ENCODE measurements at regions not wholly inside any gene's neighbourhood (a gene's known extent, or its start where the extent isn't known, plus 50 kb on each side); places are given as distances from the start of the nearest gene placed in this dataset.

GRCh38 chr5:143730112-143730801, 81.7 kb upstream of the HMHB1 start:
- H3K9me3 ChIP-seq, result peaks cover 0 to 2% of the 10 kb centered on the region in 2 donors
- no peak for DNase-seq (ENCODE audit: low spot score in 2 of 2)
- intact Hi-C loops (cut with DNase I), result no loop called here
- no peak for TF ChIP-seq CTCF (IDR thresholded peaks at IDR 0.05)
- no peak overlapping the region for H3K27ac ChIP-seq
- H3K36me3 ChIP-seq, result no peaks in the 10 kb centered on the region
- H3K4me1 ChIP-seq, result no peaks in the 10 kb centered on the region
- no peaks in the 10 kb centered on the region for H3K27me3 ChIP-seq
- H3K4me3 ChIP-seq, result no peak overlapping the region

GRCh38 chr5:143729334-143729946, 82.5 kb upstream of the HMHB1 start:
- peaks cover 0 to 6% of the 10 kb centered on the region in 2 donors for H3K9me3 ChIP-seq
- no peaks in the 10 kb centered on the region for H3K4me1 ChIP-seq
- TF ChIP-seq CTCF (IDR thresholded peaks at IDR 0.05), result no peak
- no peaks in the 10 kb centered on the region for H3K27me3 ChIP-seq
- no peaks in the 10 kb centered on the region for H3K36me3 ChIP-seq
- H3K27ac ChIP-seq, result no peak overlapping the region
- H3K4me3 ChIP-seq, result no peak overlapping the region
- DNase-seq (ENCODE audit: low spot score in 2 of 2), result no peak
- intact Hi-C loops (cut with DNase I), result no loop called here

- intact Hi-C loops (cut with DNase I), result no loop called here
- no peak overlapping the region for H3K4me3 ChIP-seq
- DNase-seq (ENCODE audit: low spot score in 2 of 2), result no peak
- no peaks in the 10 kb centered on the region for H3K27me3 ChIP-seq
- no peak overlapping the region for H3K27ac ChIP-seq
- no peaks in the 10 kb centered on the region for H3K4me1 ChIP-seq
- no peaks in the 10 kb centered on the region for H3K36me3 ChIP-seq
- no peak for TF ChIP-seq CTCF (IDR thresholded peaks at IDR 0.05)
- peaks cover 0 to 6% of the 10 kb centered on the region in 2 donors for H3K9me3 ChIP-seq
These were observed 88.8 kb upstream of the HMHB1 start for GRCh38 chr5:143723159-143723558.

- H3K36me3 ChIP-seq, result no peaks in the 10 kb centered on the region
- no peaks in the 10 kb centered on the region for H3K4me1 ChIP-seq
- intact Hi-C loops (cut with DNase I), result no loop called here
- H3K9me3 ChIP-seq, result peaks cover 0 to 6% of the 10 kb centered on the region in 2 donors
- no peak overlapping the region for H3K4me3 ChIP-seq
- no peak overlapping the region for H3K27ac ChIP-seq
- no peak for DNase-seq (ENCODE audit: low spot score in 2 of 2)
- no peaks in the 10 kb centered on the region for H3K27me3 ChIP-seq
- no peak for TF ChIP-seq CTCF (IDR thresholded peaks at IDR 0.05)
These were observed 90.0 kb upstream of the HMHB1 start for GRCh38 chr5:143721925-143722324.

- DNase-seq (ENCODE audit: low spot score in 2 of 2), result no peak
- Histone ChIP-seq H3K27me3 (no peaks in the 10 kb centered on the region), H3K4me3 (no peak overlapping the region), H3K4me1 (no peaks in the 10 kb centered on the region), H3K36me3 (no peaks in the 10 kb centered on the region), H3K27ac (no peak overlapping the region), H3K9me3 (peaks cover 0 to 6% of the 10 kb centered on the region in 2 donors)
- no peak for TF ChIP-seq CTCF (IDR thresholded peaks at IDR 0.05)
- intact Hi-C loops (cut with DNase I), result no loop called here
These were observed 91.3 kb upstream of the HMHB1 start for GRCh38 chr5:143720689-143721088.

Data from ascending aorta (tissue), 2 donors.